ENCODE measurements at regions not wholly inside any gene's neighbourhood (a gene's known extent, or its start where the extent isn't known, plus 50 kb on each side); places are given as distances from the start of the nearest gene placed in this dataset.

DNA sequence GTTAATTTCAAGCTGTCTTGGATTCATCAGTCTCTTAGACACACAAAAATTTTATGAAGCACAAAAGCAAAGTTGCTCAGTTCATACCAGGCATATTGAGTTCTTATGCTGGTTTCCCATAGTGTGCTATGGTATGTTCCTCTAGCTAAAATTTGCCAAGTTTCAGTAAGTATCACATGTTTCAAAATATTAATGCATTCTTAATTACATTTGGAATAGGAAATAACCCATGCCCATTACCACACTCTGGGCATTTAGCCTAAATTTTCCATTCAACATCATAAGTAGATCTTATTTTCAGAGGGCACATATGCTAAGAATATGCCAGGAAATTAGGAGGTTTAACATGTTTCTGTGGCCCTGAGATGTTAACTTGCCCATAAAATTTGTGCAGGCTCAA lies 289.9 kb downstream of the SHOX2 start:
- no peaks in the 10 kb centered on the region for H3K9me3 ChIP-seq (ENCODE audit: control insufficient read depth, low read length)
- no peaks in the 10 kb centered on the region for H3K36me3 ChIP-seq (ENCODE audit: control insufficient read depth in 1 of 2, insufficient read depth in 2 of 2, low read length in 1 of 2)
- no peak overlapping the region for H3K4me3 ChIP-seq (ENCODE audit: low read length in 2 of 2)
- intact Hi-C loops (cut with DNase I) = no loop called here
- ATAC-seq (ENCODE audit: low FRiP score) (no peak), DNase-seq (no peak)
- no peaks in the 10 kb centered on the region for H3K27me3 ChIP-seq (ENCODE audit: control insufficient read depth in 1 of 2, insufficient read depth in 2 of 2, low read length in 1 of 2)
- no peak overlapping the region for H3K27ac ChIP-seq (ENCODE audit: low read depth in 1 of 2, low read length in 2 of 2)
- peaks cover 0 to 2% of the 10 kb centered on the region in 2 donors for H3K4me1 ChIP-seq (ENCODE audit: control insufficient read depth in 1 of 2, insufficient read depth in 2 of 2, low read length in 2 of 2)

- peaks cover 0 to 2% of the 10 kb centered on the region in 2 donors for H3K4me1 ChIP-seq (ENCODE audit: control insufficient read depth in 1 of 2, insufficient read depth in 2 of 2, low read length in 2 of 2)
- intact Hi-C loops (cut with DNase I) = no loop called here
- no peak for DNase-seq
- no peaks in the 10 kb centered on the region for H3K36me3 ChIP-seq (ENCODE audit: control insufficient read depth in 1 of 2, insufficient read depth in 2 of 2, low read length in 1 of 2)
- H3K9me3 ChIP-seq (ENCODE audit: control insufficient read depth, low read length) = no peaks in the 10 kb centered on the region
- no peak for ATAC-seq (ENCODE audit: low FRiP score)
- H3K4me3 ChIP-seq (ENCODE audit: low read length in 2 of 2) = no peak overlapping the region
- H3K27me3 ChIP-seq (ENCODE audit: control insufficient read depth in 1 of 2, insufficient read depth in 2 of 2, low read length in 1 of 2) = no peaks in the 10 kb centered on the region
- 20 to 25% methylated on average over 3 of the region's 3 CpGs for WGBS, 2 donors
- H3K27ac ChIP-seq (ENCODE audit: low read depth in 1 of 2, low read length in 2 of 2) = no peak overlapping the region
These were observed 290.5 kb downstream of the SHOX2 start for GRCh38 chr3:157815739-157816138.

DNA sequence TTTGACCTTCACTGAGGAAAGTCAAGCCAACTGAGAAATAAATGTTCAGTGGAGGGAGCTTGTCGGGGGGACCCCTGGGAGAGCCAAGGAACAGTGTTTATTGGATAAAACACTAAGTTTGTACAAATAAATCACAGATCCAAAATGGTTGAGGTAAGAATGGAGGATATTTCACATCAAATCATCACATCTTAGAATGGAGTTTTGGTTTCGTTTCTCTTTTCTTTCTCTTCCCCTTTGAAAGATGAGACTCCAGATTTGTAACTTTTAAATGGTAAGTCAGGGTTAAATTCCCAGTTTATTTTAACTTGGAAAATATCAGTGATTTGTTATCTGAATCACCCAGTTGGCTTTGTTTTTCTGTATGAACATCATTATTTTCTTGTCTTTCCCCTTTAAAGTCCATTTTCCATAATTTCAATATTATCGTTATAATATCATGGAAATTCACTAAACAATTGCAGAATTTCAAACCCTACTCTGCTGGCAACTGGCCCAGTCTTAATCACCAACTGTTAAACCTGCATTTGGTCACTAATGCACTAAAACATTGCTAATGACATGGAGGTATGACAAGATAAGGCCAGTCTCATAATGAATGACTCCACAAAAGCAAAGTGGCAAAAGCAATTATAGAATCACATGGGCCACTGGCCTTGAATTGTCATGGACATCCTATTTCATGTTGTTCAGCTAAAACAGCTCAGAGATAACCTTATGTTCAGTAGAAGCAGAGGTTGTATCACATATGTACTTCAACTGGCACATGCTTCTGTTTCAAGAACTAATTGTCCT lies 295.1 kb downstream of the SHOX2 start:
- WGBS, 2 donors = 69 to 83% methylated on average over 3 of the region's 3 CpGs
- intact Hi-C loops (cut with DNase I) = no loop called here
- no peaks in the 10 kb centered on the region for H3K27me3 ChIP-seq (ENCODE audit: control insufficient read depth in 1 of 2, insufficient read depth in 2 of 2, low read length in 1 of 2)

DNA sequence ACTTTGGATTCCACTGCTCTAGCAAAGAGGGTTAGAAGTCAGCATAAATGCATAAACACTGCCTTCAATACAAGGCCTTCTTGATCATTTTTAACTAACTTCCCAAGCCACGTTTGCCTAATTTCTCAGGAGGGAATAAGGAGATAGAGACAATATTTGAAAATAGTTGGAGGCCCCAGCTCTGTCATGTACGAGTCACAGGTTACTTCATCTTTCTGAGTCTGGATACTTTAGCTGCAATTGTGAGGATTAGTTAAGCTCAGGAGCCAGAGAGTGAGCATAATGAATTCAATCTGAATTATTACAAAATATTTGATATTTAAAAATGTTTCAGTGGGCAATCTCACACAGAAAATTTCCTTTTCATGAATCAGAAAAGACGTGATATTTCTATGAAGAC lies 298.9 kb downstream of the SHOX2 start:
- no peaks in the 10 kb centered on the region for H3K9me3 ChIP-seq (ENCODE audit: control insufficient read depth, low read length)
- no peaks in the 10 kb centered on the region for H3K4me1 ChIP-seq (ENCODE audit: control insufficient read depth in 1 of 2, insufficient read depth in 2 of 2, low read length in 2 of 2)
- 74 to 78% methylated on average over 3 of the region's 3 CpGs for WGBS, 2 donors
- intact Hi-C loops (cut with DNase I) = no loop called here
- H3K27me3 ChIP-seq (ENCODE audit: control insufficient read depth in 1 of 2, insufficient read depth in 2 of 2, low read length in 1 of 2) = no peaks in the 10 kb centered on the region
- no peak overlapping the region for H3K27ac ChIP-seq (ENCODE audit: low read depth in 1 of 2, low read length in 2 of 2)
- H3K4me3 ChIP-seq (ENCODE audit: low read length in 2 of 2) = no peak overlapping the region
- H3K36me3 ChIP-seq (ENCODE audit: control insufficient read depth in 1 of 2, insufficient read depth in 2 of 2, low read length in 1 of 2) = no peaks in the 10 kb centered on the region
- DNase-seq (no peak), ATAC-seq (ENCODE audit: low FRiP score) (no peak)

More for the DNA sequence above, 295.1 kb downstream of the SHOX2 start:
- no peak overlapping the region for H3K4me3 ChIP-seq (ENCODE audit: low read length in 2 of 2)
- DNase-seq = no peak
- H3K4me1 ChIP-seq (ENCODE audit: control insufficient read depth in 1 of 2, insufficient read depth in 2 of 2, low read length in 2 of 2) = no peaks in the 10 kb centered on the region
- H3K9me3 ChIP-seq (ENCODE audit: control insufficient read depth, low read length) = no peaks in the 10 kb centered on the region
- no peaks in the 10 kb centered on the region for H3K36me3 ChIP-seq (ENCODE audit: control insufficient read depth in 1 of 2, insufficient read depth in 2 of 2, low read length in 1 of 2)
- no peak for ATAC-seq (ENCODE audit: low FRiP score)
- H3K27ac ChIP-seq (ENCODE audit: low read depth in 1 of 2, low read length in 2 of 2) = no peak overlapping the region

GRCh38 chr3:157805538-157805937 lies 300.7 kb downstream of the SHOX2 start:
- Histone ChIP-seq H3K27ac (ENCODE audit: low read depth in 1 of 2, low read length in 2 of 2) (no peak overlapping the region), H3K4me1 (ENCODE audit: control insufficient read depth in 1 of 2, insufficient read depth in 2 of 2, low read length in 2 of 2) (no peaks in the 10 kb centered on the region), H3K27me3 (ENCODE audit: control insufficient read depth in 1 of 2, insufficient read depth in 2 of 2, low read length in 1 of 2) (no peaks in the 10 kb centered on the region), H3K4me3 (ENCODE audit: low read length in 2 of 2) (no peak overlapping the region), H3K9me3 (ENCODE audit: control insufficient read depth, low read length) (no peaks in the 10 kb centered on the region), H3K36me3 (ENCODE audit: control insufficient read depth in 1 of 2, insufficient read depth in 2 of 2, low read length in 1 of 2) (no peaks in the 10 kb centered on the region)
- 73 to 77% methylated on average over 2 of the region's 2 CpGs for WGBS, 2 donors
- DNase-seq (no peak), ATAC-seq (ENCODE audit: low FRiP score) (no peak)
- intact Hi-C loops (cut with DNase I) = no loop called here

- ATAC-seq (ENCODE audit: low FRiP score) (no peak), DNase-seq (no peak)
- intact Hi-C loops (cut with DNase I) = no loop called here
- Histone ChIP-seq H3K36me3 (ENCODE audit: control insufficient read depth in 1 of 2, insufficient read depth in 2 of 2, low read length in 1 of 2) (no peaks in the 10 kb centered on the region), H3K27me3 (ENCODE audit: control insufficient read depth in 1 of 2, insufficient read depth in 2 of 2, low read length in 1 of 2) (no peaks in the 10 kb centered on the region), H3K9me3 (ENCODE audit: control insufficient read depth, low read length) (no peaks in the 10 kb centered on the region), H3K4me3 (ENCODE audit: low read length in 2 of 2) (no peak overlapping the region), H3K27ac (ENCODE audit: low read depth in 1 of 2, low read length in 2 of 2) (no peak overlapping the region), H3K4me1 (ENCODE audit: control insufficient read depth in 1 of 2, insufficient read depth in 2 of 2, low read length in 2 of 2) (peaks cover 0 to 1% of the 10 kb centered on the region in 2 donors)
- 8 to 24% methylated on average over 1 of the region's 1 CpG for WGBS, 2 donors
These were observed 291.6 kb upstream of the VEPH1 start for GRCh38 chr3:157794771-157795170.

DNA sequence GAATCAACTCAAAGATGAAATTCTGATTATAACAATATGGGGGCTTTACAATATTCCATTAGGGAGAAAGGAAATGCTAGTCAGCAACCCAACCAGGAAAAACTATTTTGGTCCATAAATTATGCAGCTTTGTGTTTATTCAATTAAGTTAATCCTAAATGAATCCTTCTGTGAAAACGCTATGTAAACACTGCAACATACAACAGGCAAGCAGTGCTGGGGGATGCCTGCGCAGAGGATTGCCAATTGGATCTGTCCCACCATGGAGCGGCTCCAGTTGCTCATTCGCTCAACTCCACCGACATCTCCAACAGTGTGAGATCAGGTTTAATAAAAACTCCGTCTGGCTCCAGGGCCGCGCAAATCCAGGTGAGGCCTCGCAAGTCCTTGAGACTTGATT lies 290.5 kb upstream of the VEPH1 start:
- DNase-seq = no peak
- WGBS, 2 donors = 85 to 93% methylated on average over 9 of the region's 9 CpGs
- Histone ChIP-seq H3K36me3 (ENCODE audit: control insufficient read depth in 1 of 2, insufficient read depth in 2 of 2, low read length in 1 of 2) (no peaks in the 10 kb centered on the region), H3K27me3 (ENCODE audit: control insufficient read depth in 1 of 2, insufficient read depth in 2 of 2, low read length in 1 of 2) (no peaks in the 10 kb centered on the region), H3K27ac (ENCODE audit: low read depth in 1 of 2, low read length in 2 of 2) (no peak overlapping the region), H3K4me3 (ENCODE audit: low read length in 2 of 2) (no peak overlapping the region), H3K9me3 (ENCODE audit: control insufficient read depth, low read length) (no peaks in the 10 kb centered on the region), H3K4me1 (ENCODE audit: control insufficient read depth in 1 of 2, insufficient read depth in 2 of 2, low read length in 2 of 2) (peaks cover 0 to 2% of the 10 kb centered on the region in 2 donors)
- intact Hi-C loops (cut with DNase I) = no loop called here
- no peak for ATAC-seq (ENCODE audit: low FRiP score)

- intact Hi-C loops (cut with DNase I) = no loop called here
- Histone ChIP-seq H3K4me3 (ENCODE audit: low read length in 2 of 2) (no peak overlapping the region), H3K27me3 (ENCODE audit: control insufficient read depth in 1 of 2, insufficient read depth in 2 of 2, low read length in 1 of 2) (no peaks in the 10 kb centered on the region), H3K9me3 (ENCODE audit: control insufficient read depth, low read length) (no peaks in the 10 kb centered on the region), H3K27ac (ENCODE audit: low read depth in 1 of 2, low read length in 2 of 2) (no peak overlapping the region), H3K4me1 (ENCODE audit: control insufficient read depth in 1 of 2, insufficient read depth in 2 of 2, low read length in 2 of 2) (peaks cover 4 to 13% of the 10 kb centered on the region in 2 donors), H3K36me3 (ENCODE audit: control insufficient read depth in 1 of 2, insufficient read depth in 2 of 2, low read length in 1 of 2) (no peaks in the 10 kb centered on the region)
- 95 to 97% methylated on average over 1 of the region's 1 CpG for WGBS, 2 donors
- DNase-seq (no peak), ATAC-seq (ENCODE audit: low FRiP score) (no peak)
These were observed 285.9 kb upstream of the VEPH1 start for GRCh38 chr3:157789162-157789561.

DNA sequence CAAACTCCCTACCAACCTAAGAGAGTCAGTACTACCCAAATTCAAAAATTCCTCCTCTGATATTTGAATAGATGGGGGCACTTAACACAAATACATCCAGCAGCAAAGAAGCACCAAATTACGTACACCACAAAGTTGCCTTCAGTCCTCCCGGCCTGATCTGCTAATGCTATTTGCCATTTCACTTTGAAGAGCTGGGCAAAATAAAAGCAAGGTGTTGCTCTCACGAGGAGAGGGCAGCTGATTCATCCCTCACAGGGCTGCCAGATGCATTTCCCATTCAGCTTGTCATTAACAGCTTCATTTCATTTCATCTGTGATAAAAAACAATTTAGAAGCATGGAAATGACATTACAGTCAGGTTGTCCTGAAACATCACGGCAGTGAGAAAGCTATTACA lies 283.4 kb upstream of the VEPH1 start:
- H3K4me1 ChIP-seq (ENCODE audit: control insufficient read depth in 1 of 2, insufficient read depth in 2 of 2, low read length in 2 of 2) = peaks cover 4 to 13% of the 10 kb centered on the region in 2 donors
- 81 to 89% methylated on average over 4 of the region's 4 CpGs for WGBS, 2 donors
- intact Hi-C loops (cut with DNase I) = no loop called here
- no peak for ATAC-seq (ENCODE audit: low FRiP score)
- no peaks in the 10 kb centered on the region for H3K36me3 ChIP-seq (ENCODE audit: control insufficient read depth in 1 of 2, insufficient read depth in 2 of 2, low read length in 1 of 2)
- H3K27ac ChIP-seq (ENCODE audit: low read depth in 1 of 2, low read length in 2 of 2) = peak overlapping the region in 1 of 2 donors; percentile 28
- no peaks in the 10 kb centered on the region for H3K27me3 ChIP-seq (ENCODE audit: control insufficient read depth in 1 of 2, insufficient read depth in 2 of 2, low read length in 1 of 2)
- DNase-seq = no peak
- H3K9me3 ChIP-seq (ENCODE audit: control insufficient read depth, low read length) = no peaks in the 10 kb centered on the region
- no peak overlapping the region for H3K4me3 ChIP-seq (ENCODE audit: low read length in 2 of 2)

All from aorta (tissue), 5 donors.